GM19468 (cell line): ENCODE measurements at regions not wholly inside any gene's neighbourhood (a gene's known extent, or its start where the extent isn't known, plus 50 kb on each side); places are given as distances from the start of the nearest gene placed in this dataset.

Source experiments
- ATAC-seq: cut with Tn5 transposase; IDR thresholded peaks from one replicate; pipeline ENCODE4 v1.9.1; 2021; ENCODE audit warnings: mild to moderate bottlenecking, moderate library complexity, moderate number of reproducible peaks; ENCODE audit not compliant: unreplicated experiment; ENCODE audit errors: extremely low read depth

- no peak for ATAC-seq
Observed at GRCh38 chr3:78353231-78353630, 1313.3 kb downstream of the ROBO2 start.

GRCh38 chr3:78360849-78361248 lies 1321.0 kb downstream of the ROBO2 start:
- no peak for ATAC-seq

- no peak for ATAC-seq
Observed at GRCh38 chr3:78368636-78369345, 1328.9 kb downstream of the ROBO2 start.

- no peak for ATAC-seq
Observed at GRCh38 chr3:78390221-78390620, 1350.3 kb downstream of the ROBO2 start.

- no peak for ATAC-seq
Observed at GRCh38 chr3:78398401-78398800, 1358.5 kb downstream of the ROBO2 start.

- no peak for ATAC-seq
Observed at GRCh38 chr3:78402720-78403119, 1362.8 kb downstream of the ROBO2 start.

- no peak for ATAC-seq
Observed at GRCh38 chr3:78405745-78406144, 1362.1 kb downstream of the ROBO1 start.

GRCh38 chr3:78406396-78406795 lies 1361.4 kb downstream of the ROBO1 start:
- no peak for ATAC-seq

GRCh38 chr3:78410077-78410476 lies 1357.7 kb downstream of the ROBO1 start:
- no peak for ATAC-seq

GRCh38 chr3:78414261-78414660 lies 1353.5 kb downstream of the ROBO1 start:
- no peak for ATAC-seq

GRCh38 chr3:78420611-78421010 lies 1347.2 kb downstream of the ROBO1 start:
- ATAC-seq = no peak

- ATAC-seq = no peak
Observed at GRCh38 chr3:78421247-78421966, 1346.4 kb downstream of the ROBO1 start.

- ATAC-seq = no peak
Observed at GRCh38 chr3:78424656-78425055, 1343.1 kb downstream of the ROBO1 start.

- no peak for ATAC-seq
Observed at GRCh38 chr3:78426454-78426853, 1341.3 kb downstream of the ROBO1 start.

GRCh38 chr3:78427303-78427702 lies 1340.5 kb downstream of the ROBO1 start:
- ATAC-seq = no peak

- no peak for ATAC-seq
Observed at GRCh38 chr3:78430741-78431140, 1337.1 kb downstream of the ROBO1 start.

- ATAC-seq = no peak
Observed at GRCh38 chr3:78434801-78435200, 1333.0 kb downstream of the ROBO1 start.

- ATAC-seq = no peak
Observed at GRCh38 chr3:78455166-78455565, 1312.6 kb downstream of the ROBO1 start.

- no peak for ATAC-seq
Observed at GRCh38 chr3:78455712-78456433, 1311.9 kb downstream of the ROBO1 start.

- no peak for ATAC-seq
Observed at GRCh38 chr3:78459796-78460195, 1308.0 kb downstream of the ROBO1 start.

GRCh38 chr3:78462021-78462420 lies 1305.8 kb downstream of the ROBO1 start:
- ATAC-seq = no peak
